Body of pancreas (tissue), 4 donors: ENCODE measurements at regions not wholly inside any gene's neighbourhood (a gene's known extent, or its start where the extent isn't known, plus 50 kb on each side); places are given as distances from the start of the nearest gene placed in this dataset.

Experiments
- ATAC-seq: fragments of 150-250 bp; one replicate; pipeline ENCODE4 v1.9.1; 2016
- DNase-seq, 4 donors: peaks; one replicate each; pipeline ENCODE4 v3.0.0-alpha.2; 2019
- H3K27ac ChIP-seq, 4 donors: fragments of 200-600 bp; sonication (generic); 1 replicate in 3 of 4; 2 replicates in 1 of 4; pipeline versions ENCODE4 v1.5.1 to v1.6.1; 2016 to 2019; ENCODE audit warnings: mild to moderate bottlenecking in 1 of 4, mixed read lengths in 1 of 4, moderate library complexity in 1 of 4
- H3K27me3 ChIP-seq, 2 donors: fragments of 200-600 bp; sonication (generic); one replicate each; pipeline ENCODE4 v1.6.0; 2016; ENCODE audit warnings: mild to moderate bottlenecking in 1 of 2
- H3K36me3 ChIP-seq, 2 donors: fragments of 200-600 bp; sonication (generic); replicated peaks in 1 of 2; 2 replicates each; pipeline ENCODE4 v1.5.1; 2016; ENCODE audit warnings: low read depth in 2 of 2; ENCODE audit not compliant: insufficient read depth in 1 of 2
- H3K4me1 ChIP-seq: fragments of 200-600 bp; sonication (generic); one replicate; pipeline ENCODE4 v1.6.0; 2016
- H3K4me3 ChIP-seq, 2 donors: fragments of 200-600 bp; sonication (generic); 1 replicate in 1 of 2; 2 replicates in 1 of 2; pipeline ENCODE4 v1.5.1; 2016 to 2019
- H3K9me3 ChIP-seq, 3 donors: fragments of 200-600 bp; sonication (generic); 1 replicate in 2 of 3; 2 replicates in 1 of 3; pipeline ENCODE4 v1.5.1; 2016
- CTCF ChIP-seq, 7 experiments: fragments of 450-650 bp in 4 of 7; fragments of 200-600 bp in 3 of 7; sonication (generic) in 3 of 7; IDR thresholded peaks; one replicate each; pipeline ENCODE4 v1.5.1; 2016 to 2019; ENCODE audit warnings: antibody characterized with exemption in 7 of 7
- POLR2A ChIP-seq, 3 donors: fragments of 450-650 bp; IDR thresholded peaks; one replicate each; pipeline ENCODE4 v1.6.1; 2016; ENCODE audit warnings: antibody characterized with exemption in 3 of 3, mild to moderate bottlenecking in 2 of 3
- WGBS, 2 donors: methylation state at CpG; one replicate each; pipeline ENCODE4 v1.1.5; 2017; 5-methylcytosine and 5-hydroxymethylcytosine counted together
- intact Hi-C: fragments of 100-400 bp; cut with DNase I; formaldehyde crosslinking; loops from one replicate; pipeline ENCODE4 v1.15.1; 2023

- Histone ChIP-seq H3K4me1 (no peaks in the 10 kb centered on the region), H3K27ac (no peak overlapping the region), H3K9me3 (no peaks in the 10 kb centered on the region), H3K4me3 (no peak overlapping the region), H3K27me3 (no peaks in the 10 kb centered on the region), H3K36me3 (no peaks in the 10 kb centered on the region)
- intact Hi-C loops: no loop called here
- TF ChIP-seq POLR2A (IDR thresholded peaks at IDR 0.05) (no peak), CTCF (IDR thresholded peaks at IDR 0.05) (no peak)
- no peak for DNase-seq
- no peak for ATAC-seq
- 29 to 55% methylated on average over 2 of the region's 2 CpGs for WGBS, 2 donors
These were observed 472.2 kb upstream of the ZMIZ1 start for GRCh38 chr10:78596556-78596955.

- Histone ChIP-seq H3K36me3 (no peaks in the 10 kb centered on the region), H3K4me1 (no peaks in the 10 kb centered on the region), H3K27ac (no peak overlapping the region), H3K9me3 (no peaks in the 10 kb centered on the region), H3K4me3 (no peak overlapping the region), H3K27me3 (no peaks in the 10 kb centered on the region)
- ATAC-seq: no peak
- DNase-seq: no peak
- 90% methylated on average over 7 to 11 of the region's 11 CpGs for WGBS, 2 donors
- intact Hi-C loops: no loop called here
- TF ChIP-seq CTCF (IDR thresholded peaks at IDR 0.05) (no peak), POLR2A (IDR thresholded peaks at IDR 0.05) (no peak)
These were observed 470.8 kb upstream of the ZMIZ1 start for GRCh38 chr10:78597796-78598555.

GRCh38 chr10:78599122-78599853 lies 469.5 kb upstream of the ZMIZ1 start:
- Histone ChIP-seq H3K4me1 (no peaks in the 10 kb centered on the region), H3K27ac (no peak overlapping the region), H3K36me3 (no peaks in the 10 kb centered on the region), H3K27me3 (no peaks in the 10 kb centered on the region), H3K9me3 (no peaks in the 10 kb centered on the region), H3K4me3 (no peak overlapping the region)
- intact Hi-C loops: no loop called here
- ATAC-seq: no peak
- 66 to 87% methylated on average over 3 of the region's 3 CpGs for WGBS, 2 donors
- TF ChIP-seq POLR2A (IDR thresholded peaks at IDR 0.05): no peak
- peak in 4 of 7 experiments; percentile 13 to 27 (median 17) for TF ChIP-seq CTCF (IDR thresholded peaks at IDR 0.05)
- no peak for DNase-seq

- DNase-seq: no peak
- intact Hi-C loops: no loop called here
- no peaks in the 10 kb centered on the region for H3K4me1 ChIP-seq
- no peak overlapping the region for H3K4me3 ChIP-seq
- H3K36me3 ChIP-seq: no peaks in the 10 kb centered on the region
- ATAC-seq: no peak
- H3K27me3 ChIP-seq: no peaks in the 10 kb centered on the region
- no peak overlapping the region for H3K27ac ChIP-seq
- TF ChIP-seq POLR2A (IDR thresholded peaks at IDR 0.05): no peak
- no peak for TF ChIP-seq CTCF (IDR thresholded peaks at IDR 0.05)
- no peaks in the 10 kb centered on the region for H3K9me3 ChIP-seq
- WGBS, 2 donors: 69% methylated on average over 5 of the region's 5 CpGs
These were observed 468.6 kb upstream of the ZMIZ1 start for GRCh38 chr10:78600121-78600665.
